CD4-positive, alpha-beta T cell treated with Interleukin-1 beta for 1 hour (primary cell): ENCODE measurements at regions not wholly inside any gene's neighbourhood (a gene's known extent, or its start where the extent isn't known, plus 50 kb on each side); places are given as distances from the start of the nearest gene placed in this dataset.
A peak's percentile ranks its signal among the peaks of the same experiment; 100 is the strongest.
"Not testable (repeated sequence)": the region's sequence is repeated elsewhere in the genome, so short reads cannot be mapped to it uniquely, and the experiment has no call there.

Experiments
- DNase-seq, 2 donors: peaks; one replicate each; pipeline ENCODE4 v3.0.0-alpha.2; 2020 to 2022

DNA sequence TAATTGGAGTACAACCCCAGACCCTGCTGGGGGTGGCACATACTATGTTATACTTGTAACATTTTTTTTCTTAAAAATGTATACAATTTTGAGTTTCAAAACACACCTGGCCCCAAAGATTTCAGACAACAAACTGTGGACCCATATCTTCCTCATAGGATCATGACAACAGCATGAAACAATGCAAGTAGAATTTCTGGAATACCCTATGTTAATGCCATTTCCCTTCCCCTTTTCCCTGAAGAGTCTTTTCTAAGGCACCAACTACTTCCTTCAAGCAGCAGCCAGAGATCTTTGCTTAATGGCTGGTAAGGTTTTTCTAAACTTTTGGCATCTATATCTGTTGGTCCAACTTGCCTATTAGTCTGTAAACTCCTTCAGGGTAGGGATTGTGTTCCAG is 99.9 kb upstream of the SERBP1 start:
- no peak for DNase-seq

DNA sequence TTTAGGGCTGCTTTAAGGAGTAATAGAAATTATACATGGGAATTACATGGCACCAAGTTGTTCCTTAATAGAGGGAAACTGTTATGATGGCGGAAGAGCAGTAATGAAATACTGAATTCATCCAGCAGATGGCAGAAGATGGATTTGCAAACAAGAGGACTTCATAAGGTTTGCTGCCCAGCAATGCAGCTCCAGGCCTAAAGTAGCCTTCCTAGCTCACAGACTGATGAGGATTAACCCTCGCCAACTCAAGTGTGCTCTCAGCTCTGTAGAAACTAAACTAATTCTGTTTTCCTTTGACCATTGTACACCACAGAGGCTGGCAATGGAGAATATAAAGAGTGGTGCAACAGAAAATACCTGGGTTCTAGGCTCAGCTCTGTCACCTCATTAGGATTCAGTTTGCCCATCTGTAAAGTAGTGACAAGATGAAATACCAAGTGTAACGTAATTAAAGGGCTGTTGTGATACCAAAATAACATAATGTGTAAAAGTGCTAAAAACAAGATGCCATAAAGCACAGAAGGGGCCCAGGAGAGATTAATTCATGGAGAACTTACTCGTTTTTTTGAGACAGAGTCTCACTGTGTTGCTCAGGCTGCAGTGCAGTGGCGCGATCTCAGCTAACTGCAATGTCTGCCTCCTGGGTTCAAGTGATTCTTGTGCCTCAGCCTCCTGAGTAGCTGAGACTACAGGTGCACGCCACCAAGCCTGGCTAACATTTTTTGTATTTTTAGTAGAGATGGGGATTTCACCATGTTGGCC is 102.4 kb upstream of the SERBP1 start:
- DNase-seq = peak in 1 of 2 donors; percentile 31

DNA sequence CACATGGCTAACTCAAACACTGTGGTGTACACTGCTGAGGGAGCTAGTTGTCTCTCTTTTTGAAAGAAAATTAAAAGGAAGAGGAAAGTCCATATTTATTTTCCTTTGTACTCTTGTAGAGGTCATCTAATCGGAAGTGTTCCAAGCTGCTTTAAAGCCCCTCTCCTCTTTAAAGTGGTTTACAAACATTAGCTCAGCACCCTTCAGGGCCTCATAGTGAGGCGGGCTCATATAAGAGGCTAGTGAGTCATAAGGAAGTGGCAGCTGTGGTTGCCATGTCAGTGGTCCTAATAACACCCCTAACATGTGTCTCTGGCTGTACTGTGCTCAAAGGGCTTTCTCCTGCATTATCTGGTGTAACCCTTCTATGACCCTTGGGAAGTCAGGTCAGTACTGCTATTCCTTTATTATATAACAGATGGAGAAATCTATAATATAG is 104.4 kb upstream of the SERBP1 start:
- no peak for DNase-seq

DNA sequence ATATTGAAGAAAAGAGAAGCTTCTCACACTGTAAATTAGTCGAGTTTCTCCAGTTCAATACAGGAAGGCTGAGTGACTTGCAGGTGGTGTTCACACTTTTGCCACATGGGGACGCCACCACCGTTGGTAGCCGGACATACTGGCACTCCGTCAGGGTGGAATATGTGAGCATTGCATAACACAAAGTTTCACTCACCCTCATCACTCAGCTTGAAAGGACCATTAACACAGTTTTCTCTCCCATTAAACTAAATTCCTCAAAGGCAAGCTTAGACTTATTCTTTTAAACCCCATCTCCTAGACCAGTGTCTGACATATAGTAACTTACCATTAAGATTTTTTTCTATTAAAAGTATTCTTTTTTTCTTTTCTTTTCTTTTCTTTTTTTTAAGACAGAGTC is 105.3 kb upstream of the SERBP1 start:
- peak in 1 of 2 donors; percentile 43 for DNase-seq

DNA sequence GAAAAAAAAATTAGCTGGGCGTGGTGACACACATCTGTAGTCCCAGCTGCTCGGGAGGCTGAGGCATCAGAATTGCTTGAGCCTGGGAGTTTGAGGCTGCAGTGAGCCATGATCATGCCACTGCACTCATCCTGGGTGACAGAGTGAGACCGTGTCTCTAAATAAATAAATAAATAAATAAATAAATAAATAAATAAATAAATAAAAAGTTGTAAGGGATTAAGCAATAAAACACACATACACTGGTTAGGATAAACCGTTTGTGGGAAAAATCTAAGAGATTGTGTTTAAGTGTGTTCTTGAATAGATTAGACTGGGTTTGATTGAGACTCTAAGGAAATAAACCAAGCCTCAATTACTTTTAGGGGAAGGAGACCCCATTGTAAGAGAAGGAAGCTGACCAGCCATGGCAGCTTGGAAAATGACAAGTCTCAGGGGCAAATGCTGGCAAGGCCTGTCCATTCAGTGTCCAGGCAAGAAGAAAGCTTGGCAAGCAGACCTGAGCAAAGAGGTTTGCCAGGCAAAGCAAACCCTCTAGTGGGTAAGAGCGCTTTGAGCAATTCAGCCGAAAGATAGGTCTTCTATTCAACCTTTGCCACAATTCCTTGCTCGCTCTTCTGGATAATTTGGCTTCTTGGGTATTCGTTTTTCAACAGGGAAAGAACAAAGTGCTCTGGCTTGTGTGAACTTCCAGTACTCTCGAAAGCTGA is 106.9 kb upstream of the SERBP1 start:
- DNase-seq = no peak

DNA sequence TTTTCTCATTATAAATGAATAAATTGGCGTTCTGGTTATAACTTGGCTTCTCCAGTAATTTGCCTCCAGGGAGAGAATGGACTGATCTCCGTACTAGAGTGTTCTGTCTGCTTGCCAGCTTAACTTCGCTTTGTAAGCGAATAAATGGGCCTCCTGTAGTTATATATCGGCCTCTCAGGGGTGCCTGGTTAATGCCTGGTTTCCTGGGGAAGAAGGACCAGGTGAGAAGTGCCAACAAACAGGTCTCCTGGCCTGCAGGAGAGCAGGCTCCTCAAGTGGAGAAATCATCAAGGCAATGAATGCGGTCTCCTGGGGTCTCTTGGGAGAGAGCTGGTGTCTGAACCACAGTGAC is 107.4 kb upstream of the SERBP1 start:
- DNase-seq = no peak

DNA sequence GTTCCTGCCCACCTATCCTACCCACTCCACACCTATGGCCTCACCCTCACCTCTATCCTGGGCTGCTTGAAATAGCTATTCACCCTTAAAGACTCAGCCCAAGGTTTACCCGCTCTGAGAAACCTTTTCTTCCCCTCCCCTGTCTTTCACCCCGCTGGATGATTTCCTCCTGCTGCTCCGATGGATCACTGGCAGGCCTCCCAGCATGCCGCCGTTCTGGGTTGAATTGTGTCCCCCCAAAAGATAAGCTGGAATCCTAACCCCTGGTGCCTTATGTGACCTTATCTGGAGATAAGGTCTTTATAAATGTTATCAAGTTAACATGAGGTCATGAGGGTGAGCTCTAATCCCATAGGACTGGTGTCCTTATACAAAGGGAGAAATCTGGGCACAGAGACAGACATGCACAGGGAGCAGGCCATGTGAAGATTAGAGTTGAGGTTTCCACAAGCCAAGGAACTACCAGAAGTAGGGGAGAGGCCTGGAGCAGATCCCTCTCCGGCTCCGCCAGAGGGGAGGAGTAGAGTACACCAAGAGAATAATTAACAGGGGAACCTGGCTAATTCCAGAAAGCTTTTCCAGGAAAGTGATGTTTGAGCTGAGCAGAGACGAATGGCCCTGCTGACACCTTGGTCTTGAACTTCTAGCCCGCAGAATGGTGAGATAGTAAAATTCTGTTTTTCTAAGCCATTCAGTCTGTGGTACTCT is 110.0 kb upstream of the SERBP1 start:
- no peak for DNase-seq

DNA sequence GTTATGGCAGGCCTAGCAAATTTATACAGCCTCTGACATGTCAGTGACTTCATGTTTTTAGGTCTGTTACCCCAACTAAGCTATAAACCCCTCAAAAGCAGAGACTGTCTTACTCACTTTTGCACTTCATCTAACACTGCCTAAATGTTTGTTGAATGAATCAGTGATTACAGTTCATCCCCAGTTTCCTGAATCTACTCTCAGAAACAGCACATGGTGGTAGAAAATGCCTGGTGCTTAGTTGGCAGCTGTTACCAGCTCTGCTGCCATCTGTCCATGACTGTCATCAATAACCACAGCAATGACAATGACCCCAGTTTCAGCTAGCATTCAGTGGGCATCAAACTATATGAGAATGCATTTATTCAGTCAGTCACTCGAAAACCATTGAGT is 110.5 kb upstream of the SERBP1 start:
- no peak for DNase-seq

DNA sequence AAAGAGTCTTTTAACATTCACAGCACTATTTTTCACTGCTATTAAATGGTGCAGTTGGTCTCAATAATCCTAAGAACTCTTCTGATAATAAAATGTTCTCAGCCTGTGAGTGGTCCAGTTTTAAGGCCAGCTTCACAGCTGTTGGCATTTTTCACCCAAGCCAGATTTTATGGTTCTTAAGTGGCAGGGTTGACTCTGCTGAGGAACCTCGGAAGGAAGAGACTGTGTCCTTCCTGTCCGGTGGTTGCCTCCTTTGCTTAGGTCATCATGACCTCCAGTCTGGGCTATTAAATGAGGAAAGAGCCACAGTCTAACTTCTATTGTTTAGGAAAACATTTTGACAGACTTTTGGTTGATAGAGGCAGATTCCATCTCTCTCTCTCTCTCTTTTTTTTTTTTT is 112.5 kb upstream of the SERBP1 start:
- DNase-seq = no peak

DNA sequence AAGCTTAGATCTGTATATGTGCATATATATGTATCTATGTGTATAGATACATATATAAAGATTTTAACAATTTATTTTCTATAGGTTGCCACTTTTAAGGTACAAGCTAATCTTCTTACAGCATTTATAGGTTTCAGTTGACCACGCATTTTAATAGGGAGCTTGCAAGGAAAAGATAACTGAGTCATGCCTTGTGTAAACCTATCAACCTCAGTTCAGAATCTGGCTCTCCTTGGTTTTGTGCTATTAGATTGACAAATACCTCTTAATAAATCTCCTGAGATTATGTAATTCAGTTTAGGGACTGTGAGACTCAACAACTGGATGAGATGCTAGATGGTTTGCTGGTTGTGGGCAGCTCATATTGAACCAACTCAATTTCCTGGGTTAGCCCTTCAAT is 114.7 kb upstream of the SERBP1 start:
- no peak for DNase-seq

DNA sequence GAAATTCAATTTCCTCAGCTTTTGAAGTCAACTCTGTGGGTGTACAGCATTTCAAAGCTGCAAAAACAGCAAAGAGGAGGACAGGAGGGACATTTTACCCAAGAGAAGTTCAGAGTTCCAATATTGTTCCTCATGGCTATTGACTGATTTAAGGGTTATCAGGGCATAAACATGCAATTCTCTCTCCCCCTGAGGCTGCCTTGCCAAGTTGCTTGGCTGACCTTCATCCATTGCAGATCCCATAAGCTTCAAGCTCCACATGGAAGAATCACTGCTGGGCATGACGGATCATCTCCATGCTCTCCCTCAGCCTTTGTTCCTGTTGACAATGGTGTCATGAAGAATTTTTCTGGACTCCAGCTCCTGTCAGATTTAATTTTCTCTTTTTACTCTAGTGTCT is 115.2 kb upstream of the SERBP1 start:
- DNase-seq = no peak

DNA sequence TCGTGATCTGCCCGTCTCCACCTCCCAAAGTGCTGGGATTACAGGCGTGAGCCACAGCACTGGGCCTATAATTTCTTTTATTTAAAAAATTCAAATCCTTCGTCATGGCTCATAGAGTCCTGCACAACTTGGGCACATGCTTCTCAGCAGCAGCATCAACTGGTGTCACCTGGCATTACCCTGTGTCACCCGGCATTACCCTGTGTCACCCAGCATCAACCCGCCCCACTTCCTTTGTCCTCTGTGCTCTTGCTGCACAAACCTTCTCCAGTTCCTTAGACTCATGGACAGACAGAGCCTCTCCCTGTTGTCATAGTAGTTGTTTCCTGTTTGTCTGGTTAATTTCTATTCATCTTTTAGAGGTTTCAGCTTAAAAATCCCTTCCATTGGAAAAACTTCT is 121.2 kb upstream of the SERBP1 start:
- no peak for DNase-seq

DNA sequence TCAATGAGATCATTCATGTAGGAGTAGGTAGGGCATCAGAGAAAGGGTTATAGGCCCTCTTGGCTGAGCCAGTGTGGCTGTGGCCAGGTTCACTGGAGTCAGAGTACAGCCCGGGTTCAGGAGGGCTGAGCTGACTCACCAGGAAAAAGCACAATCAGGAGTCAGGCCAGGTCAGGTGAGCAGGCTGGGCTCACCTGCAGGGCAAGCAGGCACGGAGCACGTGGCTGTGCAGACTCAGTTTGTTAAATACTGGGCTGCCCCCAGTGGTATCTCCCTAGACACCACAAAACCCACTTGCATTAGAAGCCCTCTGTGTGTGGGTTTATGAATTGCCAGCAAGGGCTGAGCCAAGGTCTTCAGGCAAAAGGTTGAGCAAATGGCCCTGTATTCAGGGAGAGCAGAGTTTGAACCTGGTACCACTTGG is 122.1 kb upstream of the SERBP1 start:
- DNase-seq = no peak

DNA sequence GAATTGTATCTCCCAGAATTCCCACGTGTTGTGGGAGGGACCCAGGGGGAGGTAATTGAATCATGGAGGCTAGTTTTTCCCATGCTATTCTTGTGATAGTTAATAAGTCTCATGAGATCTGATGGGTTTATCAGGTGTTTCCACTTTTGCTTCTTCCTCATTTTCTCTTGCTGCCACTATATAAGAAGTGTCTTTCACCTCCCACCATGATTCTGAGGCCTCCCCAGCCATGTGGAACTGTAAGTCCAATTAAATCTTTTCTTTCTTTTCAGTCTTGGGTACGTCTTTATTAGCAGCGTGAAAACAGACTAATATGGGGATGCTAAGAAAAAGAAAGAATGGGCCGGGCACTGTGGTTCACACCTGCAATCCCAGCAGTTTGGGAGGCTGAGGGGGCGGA is 124.0 kb upstream of the SERBP1 start:
- DNase-seq = not testable (repeated sequence)

DNA sequence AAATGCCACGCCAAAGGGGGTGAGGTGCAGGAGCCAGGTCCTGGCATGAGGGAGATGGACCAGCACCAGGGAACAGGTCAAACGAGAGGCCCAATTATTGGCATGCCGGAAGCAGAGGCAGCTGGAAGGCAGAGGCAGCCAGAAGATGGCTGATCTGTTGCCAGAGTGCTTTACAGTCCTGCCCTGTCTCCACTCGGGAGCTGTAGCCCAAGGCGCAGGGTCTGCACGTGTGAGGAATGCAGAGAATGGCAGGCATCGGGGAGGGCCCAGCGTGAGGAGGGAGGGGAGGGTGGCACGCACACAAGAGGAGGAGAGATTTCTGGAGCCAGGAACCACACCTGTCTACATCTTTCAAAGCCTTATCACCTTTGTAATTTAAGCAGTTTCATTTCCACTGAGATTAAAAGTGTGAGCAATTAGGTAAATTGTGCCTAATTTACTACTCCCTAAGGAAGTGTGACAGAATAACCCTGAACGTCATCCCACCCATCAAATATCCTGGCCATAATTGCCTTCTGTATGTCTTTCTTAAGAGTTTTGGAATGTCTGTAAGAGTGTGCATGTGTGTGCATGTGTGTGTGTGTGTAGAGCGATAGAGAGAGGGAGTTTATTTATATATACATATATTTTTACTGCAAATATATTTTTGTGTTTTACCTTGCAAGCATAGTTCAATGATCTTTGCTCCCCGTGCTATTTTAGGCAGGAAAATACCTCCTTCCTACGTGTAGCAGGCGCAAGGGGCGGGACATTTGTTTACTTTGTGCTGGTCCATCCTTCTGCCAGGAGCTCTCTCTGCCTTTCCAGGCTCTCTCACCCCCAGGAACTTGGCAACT is 125.5 kb upstream of the SERBP1 start:
- DNase-seq = no peak

DNA sequence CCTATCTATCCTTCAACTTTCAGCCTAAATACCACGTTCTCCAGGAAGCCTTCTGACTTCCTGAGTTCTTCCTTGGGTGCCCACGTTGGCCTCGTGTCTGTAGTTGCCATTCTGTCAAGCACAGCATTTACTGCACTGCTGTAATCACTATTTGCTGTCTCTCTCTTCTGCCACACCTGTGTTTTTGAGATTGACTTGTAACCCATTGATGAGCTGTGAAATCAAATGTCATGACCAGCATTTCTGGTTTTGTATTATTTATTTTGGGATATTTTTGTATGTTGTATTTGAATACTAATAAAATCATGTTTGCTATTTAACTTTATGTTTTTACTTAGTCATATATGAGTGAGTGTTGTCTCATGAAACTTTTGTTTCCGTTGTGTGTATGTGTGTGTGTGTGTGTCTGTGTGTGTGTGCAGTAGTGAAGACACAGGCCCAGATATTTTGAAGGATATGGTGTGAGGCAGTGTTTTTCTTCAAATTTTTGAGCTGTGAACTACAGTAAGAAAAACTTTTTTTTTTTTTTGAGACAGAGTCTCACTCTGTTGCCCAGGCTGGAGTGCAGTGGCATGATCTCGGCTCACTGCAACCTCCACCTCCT is 126.2 kb upstream of the SERBP1 start:
- no peak for DNase-seq

DNA sequence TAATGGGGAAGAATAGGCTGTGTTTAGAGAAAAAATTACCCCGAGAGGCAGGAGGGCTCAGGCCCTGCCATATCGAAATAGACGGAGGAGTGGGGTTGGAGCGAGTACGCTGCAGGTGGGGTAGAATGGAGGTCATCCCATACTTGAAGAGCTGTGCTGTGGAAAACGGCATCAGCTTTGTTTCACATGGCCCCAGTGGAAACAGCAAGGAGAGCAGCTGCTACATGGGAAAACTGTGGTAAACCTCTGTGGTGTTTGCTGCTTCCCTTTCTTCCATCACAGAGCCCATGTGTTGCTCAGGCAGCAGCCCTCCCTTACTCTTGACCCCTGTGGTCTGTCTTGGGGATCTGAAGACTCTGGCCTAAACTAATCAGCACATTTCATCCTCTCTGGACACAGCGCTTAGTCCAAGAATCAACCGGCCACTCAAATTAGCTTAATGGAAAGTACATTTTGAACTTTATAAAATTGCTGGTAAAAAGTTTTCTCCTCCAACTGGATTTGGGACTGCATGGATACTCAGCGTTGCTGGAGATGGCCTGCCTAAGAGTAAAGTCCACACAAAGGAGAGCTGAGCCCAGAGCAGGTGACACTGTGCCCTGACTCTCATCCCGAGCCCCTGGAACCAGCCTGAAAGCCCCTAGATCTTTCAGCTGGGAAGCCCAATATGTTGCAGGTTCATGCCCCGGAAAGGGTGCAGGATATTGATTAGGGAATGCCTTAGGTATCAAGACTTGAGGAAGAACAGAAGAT is 127.1 kb upstream of the GADD45A start:
- no peak for DNase-seq

DNA sequence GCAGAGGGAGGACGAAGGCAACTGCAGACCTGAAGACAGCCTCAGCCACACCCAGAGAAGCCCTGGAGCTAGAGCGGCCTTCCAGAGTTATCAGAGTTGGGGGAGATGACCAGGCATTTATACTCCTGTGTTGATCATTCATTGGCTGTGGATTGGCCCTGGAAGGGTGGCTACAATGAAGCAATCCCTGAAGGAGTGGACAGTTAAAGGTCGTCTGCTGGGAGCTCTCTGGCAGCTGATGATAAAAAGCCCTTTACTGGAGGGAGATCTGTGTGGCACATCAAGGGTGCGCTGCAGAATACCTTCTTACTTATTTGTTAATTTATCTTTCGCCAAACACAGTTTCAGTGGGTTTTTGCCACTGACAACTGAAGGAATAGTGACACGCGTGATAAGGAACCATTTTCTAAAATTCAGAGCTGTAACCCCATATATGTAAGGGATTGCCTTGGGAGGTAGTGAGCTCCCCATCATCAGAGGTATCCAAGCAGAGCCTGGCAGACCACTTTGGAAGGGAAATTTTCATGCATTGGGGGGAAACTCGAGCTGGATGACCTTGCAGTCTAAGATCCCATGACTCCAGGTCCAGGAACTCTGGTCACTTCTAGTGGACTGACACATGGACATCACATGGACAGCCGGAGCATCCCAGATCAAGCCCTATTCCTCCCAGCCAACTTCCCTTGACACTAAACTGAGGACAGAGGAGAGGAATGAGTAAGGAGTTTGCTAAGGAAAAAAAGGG is 126.4 kb upstream of the GADD45A start:
- DNase-seq = no peak

DNA sequence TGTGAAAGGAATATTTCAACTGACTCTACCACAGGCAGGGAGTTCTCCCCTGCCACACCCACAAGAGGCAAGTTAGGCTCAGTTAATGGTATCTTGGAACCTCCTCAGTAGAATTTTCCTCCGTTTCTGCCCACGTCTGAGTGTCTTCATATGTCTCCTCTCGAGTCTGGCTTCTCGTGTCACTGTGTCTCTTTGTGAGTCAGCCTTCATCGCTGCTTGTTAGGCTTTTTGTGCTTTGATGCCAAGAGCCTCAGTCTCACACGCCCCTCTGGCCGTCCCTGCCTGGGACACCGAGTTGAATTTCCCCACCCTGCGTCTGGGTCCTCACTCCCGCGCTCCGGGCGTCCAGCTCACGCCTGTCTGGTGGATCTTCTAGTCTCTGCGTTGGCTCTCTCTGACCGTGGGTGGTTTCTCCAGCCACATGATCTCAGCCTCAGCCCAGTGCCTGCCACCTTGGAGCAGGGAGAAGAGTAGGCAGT is 125.7 kb upstream of the GADD45A start:
- DNase-seq = no peak

DNA sequence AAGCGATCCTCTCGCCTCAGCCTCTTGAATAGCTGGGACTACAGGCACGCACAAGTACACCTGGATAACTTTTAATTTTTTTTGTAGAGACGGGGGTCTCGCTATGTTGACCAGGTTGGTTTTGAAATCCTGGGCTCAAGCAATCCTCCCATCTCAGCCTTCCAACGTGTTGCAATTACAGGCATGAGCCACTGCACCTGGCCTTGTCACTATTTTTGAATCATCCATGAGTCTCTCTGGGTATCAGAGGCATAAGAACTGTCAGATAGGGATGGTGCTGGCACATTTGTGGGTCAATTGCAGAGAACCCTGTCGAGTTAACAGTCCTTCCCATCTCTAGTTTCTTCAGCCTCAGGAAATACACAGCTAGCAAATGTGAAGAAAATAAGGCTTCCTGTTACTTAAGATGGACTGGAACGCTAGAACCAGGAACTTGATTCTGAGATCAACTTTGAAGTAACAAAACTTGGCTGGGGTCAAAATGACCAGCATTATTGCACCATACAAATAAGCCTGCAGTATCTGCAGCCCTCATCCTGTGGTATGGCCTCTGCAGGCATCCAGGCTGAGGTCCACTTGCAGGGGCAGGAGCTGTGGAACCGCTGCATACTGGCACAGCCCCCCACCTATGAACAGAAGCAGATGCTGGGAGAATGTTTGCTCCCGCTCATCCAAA is 124.3 kb upstream of the GADD45A start:
- no peak for DNase-seq
